Neural progenitor cell (in vitro differentiated cells): ENCODE measurements at regions not wholly inside any gene's neighbourhood (a gene's known extent, or its start where the extent isn't known, plus 50 kb on each side); places are given as distances from the start of the nearest gene placed in this dataset.

Experiments
- CTCF ChIP-seq: fragments of 200-600 bp; sonication (generic); IDR thresholded peaks from 2 replicates; pipeline ENCODE4 v1.5.1; 2017; ENCODE audit warnings: antibody characterized with exemption, mild to moderate bottlenecking
- EZH2 ChIP-seq: fragments of 200-600 bp; sonication (generic); IDR thresholded peaks from 2 replicates; pipeline ENCODE4 v1.6.1; 2017; ENCODE audit warnings: antibody characterized with exemption, mild to moderate bottlenecking, moderate library complexity

GRCh38 chr2:221161186-221161585 is 410.9 kb downstream of the EPHA4 start:
- no peak for TF ChIP-seq CTCF
- TF ChIP-seq EZH2, result no peak
